RWPE2 (cell line): ENCODE measurements at regions not wholly inside any gene's neighbourhood (a gene's known extent, or its start where the extent isn't known, plus 50 kb on each side); places are given as distances from the start of the nearest gene placed in this dataset.

ENCODE experiments used
- ATAC-seq: fragments of 200-7000 bp; cut with Tn5 transposase; 3 replicates; pipeline ENCODE4 v1.9.1; 2021; ENCODE audit warnings: low read depth
- DNase-seq: peaks from one replicate; pipeline ENCODE4 v3.0.0-alpha.2; 2020; ENCODE audit warnings: low spot score
- H3K27ac ChIP-seq: fragments of 450-650 bp; 2 replicates; pipeline ENCODE4 v1.5.1; 2017; ENCODE audit warnings: mild to moderate bottlenecking; ENCODE audit not compliant: poor library complexity, severe bottlenecking
- H3K27me3 ChIP-seq: fragments of 250-450 bp; sonication (Bioruptor Pico); 2 replicates; pipeline ENCODE4 v1.5.1; 2021; ENCODE audit warnings: mild to moderate bottlenecking, moderate library complexity; ENCODE audit not compliant: insufficient read depth, poor library complexity, severe bottlenecking
- H3K36me3 ChIP-seq: fragments of 250-450 bp; sonication (Bioruptor Pico); 2 replicates; pipeline ENCODE4 v1.5.1; 2020; ENCODE audit warnings: low read depth, mild to moderate bottlenecking, moderate library complexity
- H3K4me1 ChIP-seq: fragments of 250-450 bp; sonication (Bioruptor Pico); 2 replicates; pipeline ENCODE4 v1.5.1; 2021; ENCODE audit warnings: mild to moderate bottlenecking, moderate library complexity; ENCODE audit not compliant: insufficient read depth, poor library complexity, severe bottlenecking
- H3K4me3 ChIP-seq: fragments of 250-450 bp; sonication (Bioruptor Pico); 2 replicates; pipeline ENCODE4 v1.5.1; 2021; ENCODE audit warnings: mild to moderate bottlenecking, moderate library complexity; ENCODE audit not compliant: severe bottlenecking
- H3K9me3 ChIP-seq: fragments of 250-450 bp; sonication (Bioruptor Pico); 2 replicates; pipeline ENCODE4 v1.5.1; 2021; ENCODE audit warnings: mild to moderate bottlenecking, moderate library complexity; ENCODE audit not compliant: severe bottlenecking
- TF ChIP-seq, protein P1 (sequence below): fragments of 450-650 bp; IDR thresholded peaks from one replicate; pipeline ENCODE4 v1.5.1; 2017; ENCODE audit warnings: mild to moderate bottlenecking, moderate library complexity; ENCODE audit not compliant: poor library complexity, severe bottlenecking

GRCh38 chr18:26706911-26707351, 158.6 kb downstream of the AQP4 start:
- no peaks in the 10 kb centered on the region for H3K4me1 ChIP-seq
- no peaks in the 10 kb centered on the region for H3K36me3 ChIP-seq
- H3K9me3 ChIP-seq, result no peaks in the 10 kb centered on the region
- no peaks in the 10 kb centered on the region for H3K27me3 ChIP-seq
- TF ChIP-seq, protein P1, sequence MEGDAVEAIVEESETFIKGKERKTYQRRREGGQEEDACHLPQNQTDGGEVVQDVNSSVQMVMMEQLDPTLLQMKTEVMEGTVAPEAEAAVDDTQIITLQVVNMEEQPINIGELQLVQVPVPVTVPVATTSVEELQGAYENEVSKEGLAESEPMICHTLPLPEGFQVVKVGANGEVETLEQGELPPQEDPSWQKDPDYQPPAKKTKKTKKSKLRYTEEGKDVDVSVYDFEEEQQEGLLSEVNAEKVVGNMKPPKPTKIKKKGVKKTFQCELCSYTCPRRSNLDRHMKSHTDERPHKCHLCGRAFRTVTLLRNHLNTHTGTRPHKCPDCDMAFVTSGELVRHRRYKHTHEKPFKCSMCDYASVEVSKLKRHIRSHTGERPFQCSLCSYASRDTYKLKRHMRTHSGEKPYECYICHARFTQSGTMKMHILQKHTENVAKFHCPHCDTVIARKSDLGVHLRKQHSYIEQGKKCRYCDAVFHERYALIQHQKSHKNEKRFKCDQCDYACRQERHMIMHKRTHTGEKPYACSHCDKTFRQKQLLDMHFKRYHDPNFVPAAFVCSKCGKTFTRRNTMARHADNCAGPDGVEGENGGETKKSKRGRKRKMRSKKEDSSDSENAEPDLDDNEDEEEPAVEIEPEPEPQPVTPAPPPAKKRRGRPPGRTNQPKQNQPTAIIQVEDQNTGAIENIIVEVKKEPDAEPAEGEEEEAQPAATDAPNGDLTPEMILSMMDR, result no peak
- no peak overlapping the region for H3K4me3 ChIP-seq
- no peak for ATAC-seq
- DNase-seq, result no peak
- H3K27ac ChIP-seq, result no peak overlapping the region

DNA sequence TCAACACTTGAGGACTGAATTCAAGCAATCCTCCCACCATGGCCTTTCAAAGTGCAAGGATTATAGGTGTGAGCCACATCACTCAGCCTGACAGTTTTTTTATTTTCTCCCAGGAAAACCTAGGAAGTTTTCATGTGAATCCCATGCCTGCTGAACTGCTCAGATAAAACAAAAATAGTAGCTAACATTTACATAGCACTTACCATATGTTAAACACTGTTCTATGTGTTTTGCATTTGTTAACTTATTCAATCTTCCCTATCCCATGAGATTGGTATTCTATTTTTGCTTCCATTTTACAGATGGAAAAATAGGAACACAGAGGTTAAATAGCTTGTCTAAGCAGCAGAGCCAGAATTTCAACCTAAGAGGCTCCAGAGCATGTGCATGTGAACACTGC, 157.4 kb upstream of the KCTD1 start:
- TF ChIP-seq, protein P1, result no peak
- no peak for DNase-seq
- no peaks in the 10 kb centered on the region for H3K36me3 ChIP-seq

DNA sequence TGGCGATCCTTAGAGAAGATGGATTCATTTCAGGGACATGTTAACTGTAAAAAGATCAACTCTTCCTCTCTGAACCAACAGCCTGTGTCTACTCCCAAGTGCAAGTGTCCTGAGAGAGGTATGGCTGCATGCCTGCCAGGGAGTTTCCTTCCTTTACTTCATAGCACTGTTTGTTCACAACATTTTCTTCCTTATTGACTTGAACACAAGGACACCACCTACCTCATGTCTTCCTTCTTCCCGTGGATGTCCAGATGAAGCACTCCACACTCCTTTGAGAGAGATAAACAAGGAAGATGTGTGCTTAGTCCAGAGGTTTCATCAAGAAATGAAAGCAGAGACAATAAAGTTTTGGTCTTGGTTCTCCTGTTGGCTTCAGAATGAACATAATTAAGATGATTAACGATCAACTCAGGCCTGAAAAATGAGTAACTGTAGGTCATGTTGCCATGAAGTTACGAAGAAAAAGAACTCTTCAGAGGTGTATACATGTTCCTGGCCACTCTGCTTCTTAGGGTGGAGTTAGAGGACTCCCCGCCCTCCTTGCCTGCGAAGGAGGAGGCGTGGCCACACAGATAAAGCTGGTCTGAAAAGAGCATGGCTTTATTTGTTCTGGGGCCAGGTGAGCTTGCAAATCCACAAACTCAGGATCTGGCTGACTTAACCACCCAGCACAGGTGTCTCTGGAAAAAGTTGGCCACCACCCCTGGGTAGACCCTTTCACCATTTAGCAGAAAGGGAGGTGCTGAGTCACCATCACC, 155.0 kb upstream of the KCTD1 start:
- no peak overlapping the region for H3K27ac ChIP-seq
- no peaks in the 10 kb centered on the region for H3K36me3 ChIP-seq
- no peaks in the 10 kb centered on the region for H3K27me3 ChIP-seq
- no peaks in the 10 kb centered on the region for H3K4me1 ChIP-seq
- TF ChIP-seq, protein P1, result no peak
- H3K4me3 ChIP-seq, result no peak overlapping the region
- no peaks in the 10 kb centered on the region for H3K9me3 ChIP-seq
- ATAC-seq (0 out of 3 replicates have a peak, but pooled peaks have one; percentile 29), DNase-seq (no peak)

More for the DNA sequence above, 157.4 kb upstream of the KCTD1 start:
- no peaks in the 10 kb centered on the region for H3K4me1 ChIP-seq
- H3K9me3 ChIP-seq, result no peaks in the 10 kb centered on the region
- ATAC-seq, result no peak
- H3K27me3 ChIP-seq, result no peaks in the 10 kb centered on the region
- H3K4me3 ChIP-seq, result no peak overlapping the region
- no peak overlapping the region for H3K27ac ChIP-seq

DNA sequence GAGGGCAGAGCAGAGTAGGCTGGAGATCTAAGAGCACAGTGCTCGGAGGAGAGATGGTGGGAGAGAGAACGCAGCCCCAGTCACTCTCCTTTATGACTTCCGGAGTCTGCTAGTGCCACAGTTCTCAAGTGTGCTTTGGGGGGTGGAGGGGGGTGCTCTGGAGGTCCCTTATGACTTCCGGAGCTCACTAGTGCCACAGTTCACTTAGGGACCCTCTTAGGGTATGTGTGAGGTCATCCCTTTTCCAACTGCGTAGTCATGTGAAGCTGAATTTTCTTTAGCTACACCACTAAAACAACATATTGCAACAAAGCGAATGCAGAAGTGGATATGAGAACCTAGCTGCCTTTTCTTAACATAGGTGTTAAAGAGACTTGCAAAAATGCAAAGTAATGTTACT, 153.7 kb upstream of the KCTD1 start:
- Histone ChIP-seq H3K27me3 (no peaks in the 10 kb centered on the region), H3K27ac (no peak overlapping the region), H3K4me1 (no peaks in the 10 kb centered on the region), H3K36me3 (no peaks in the 10 kb centered on the region), H3K4me3 (no peak overlapping the region), H3K9me3 (no peaks in the 10 kb centered on the region)
- ATAC-seq (no peak), DNase-seq (no peak)
- TF ChIP-seq, protein P1, result no peak

DNA sequence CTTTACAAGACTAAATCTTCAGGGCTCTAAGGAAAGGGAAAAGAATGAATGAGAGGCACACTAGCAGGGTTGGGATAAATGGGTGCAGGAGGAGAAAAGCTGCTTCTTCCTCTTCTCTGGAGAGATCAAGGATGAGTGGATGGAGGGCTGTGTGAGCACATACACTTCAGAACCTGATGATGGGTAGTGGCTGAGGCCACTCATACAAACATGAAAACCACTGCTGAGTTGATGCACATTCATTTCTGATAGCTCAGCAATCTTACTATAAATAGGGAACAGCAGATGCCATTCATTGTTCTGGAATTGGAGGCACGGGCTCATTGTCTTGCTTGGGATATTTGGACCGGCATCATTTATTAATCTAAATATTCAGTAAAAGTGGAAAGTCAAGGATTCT, 152.4 kb upstream of the KCTD1 start:
- TF ChIP-seq, protein P1, result no peak
- Histone ChIP-seq H3K27ac (no peak overlapping the region), H3K9me3 (no peaks in the 10 kb centered on the region), H3K36me3 (no peaks in the 10 kb centered on the region), H3K27me3 (no peaks in the 10 kb centered on the region), H3K4me3 (no peak overlapping the region), H3K4me1 (no peaks in the 10 kb centered on the region)
- no peak for ATAC-seq
- DNase-seq, result no peak
